B cell (primary cell): ENCODE measurements at regions not wholly inside any gene's neighbourhood (a gene's known extent, or its start where the extent isn't known, plus 50 kb on each side); places are given as distances from the start of the nearest gene placed in this dataset.

Source experiments
- CTCF ChIP-seq: fragments of 200-600 bp; IDR thresholded peaks from one replicate; pipeline ENCODE4 v1.8.0; 2022; ENCODE audit warnings: antibody characterized with exemption, mild to moderate bottlenecking
- EZH2 ChIP-seq: IDR thresholded peaks from 2 replicates; pipeline ENCODE4 v1.6.1; 2012; ENCODE audit warnings: borderline replicate concordance, low read depth, mild to moderate bottlenecking, moderate library complexity, low read length; ENCODE audit not compliant: insufficient read depth, poor library complexity, severe bottlenecking

DNA sequence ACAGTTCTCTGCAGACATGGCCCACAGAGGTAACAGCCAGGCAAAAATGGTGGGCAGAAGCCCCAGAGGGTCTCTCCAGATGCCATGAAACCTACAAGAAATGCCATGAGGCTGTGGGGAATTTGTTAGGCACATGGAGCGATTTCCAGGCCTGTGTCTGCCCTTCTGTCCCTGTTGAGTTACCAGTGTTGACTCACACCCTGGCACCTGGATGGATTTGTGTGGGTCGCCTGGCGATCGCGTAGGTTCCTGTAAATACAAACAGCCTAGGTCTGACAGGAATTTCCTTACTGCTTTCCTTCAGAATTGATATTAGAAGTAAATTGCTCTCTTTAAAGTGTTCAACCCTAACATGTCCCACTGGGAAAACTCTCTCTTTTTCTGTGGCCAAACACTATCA, 164.9 kb upstream of the EEPD1 start:
- no peak for TF ChIP-seq CTCF
- no peak for TF ChIP-seq EZH2
